ENCODE measurements at regions not wholly inside any gene's neighbourhood (a gene's known extent, or its start where the extent isn't known, plus 50 kb on each side); places are given as distances from the start of the nearest gene placed in this dataset.

- TF ChIP-seq RAD21 (CRISPR knock-in tag; conservative IDR thresholded peaks at IDR 0.05 in 1 of 2, IDR thresholded peaks at IDR 0.05 in 1 of 2) (no peak), ZNF184 (CRISPR knock-in tag; IDR thresholded peaks at IDR 0.05) (no peak), CHD2 (IDR thresholded peaks at IDR 0.05; ENCODE audit: low read depth, low read length) (no peak), MTA2 (IDR thresholded peaks at IDR 0.05; ENCODE audit: low read depth) (no peak), SFPQ (IDR thresholded peaks at IDR 0.05; ENCODE audit: low read depth, low read length) (no peak)
These were observed 58.6 kb upstream of the TNRC6A start for GRCh38 chr16:24670623-24671454.
